COLO829 (cell line): ENCODE measurements at regions not wholly inside any gene's neighbourhood (a gene's known extent, or its start where the extent isn't known, plus 50 kb on each side); places are given as distances from the start of the nearest gene placed in this dataset.

ENCODE experiments used
- DNase-seq: peaks from one replicate; pipeline ENCODE4 v3.0.0; 2012; ENCODE audit warnings: low spot score

GRCh38 chr17:77444984-77445759 lies 304.4 kb downstream of the SEC14L1 start:
- no peak for DNase-seq

DNA sequence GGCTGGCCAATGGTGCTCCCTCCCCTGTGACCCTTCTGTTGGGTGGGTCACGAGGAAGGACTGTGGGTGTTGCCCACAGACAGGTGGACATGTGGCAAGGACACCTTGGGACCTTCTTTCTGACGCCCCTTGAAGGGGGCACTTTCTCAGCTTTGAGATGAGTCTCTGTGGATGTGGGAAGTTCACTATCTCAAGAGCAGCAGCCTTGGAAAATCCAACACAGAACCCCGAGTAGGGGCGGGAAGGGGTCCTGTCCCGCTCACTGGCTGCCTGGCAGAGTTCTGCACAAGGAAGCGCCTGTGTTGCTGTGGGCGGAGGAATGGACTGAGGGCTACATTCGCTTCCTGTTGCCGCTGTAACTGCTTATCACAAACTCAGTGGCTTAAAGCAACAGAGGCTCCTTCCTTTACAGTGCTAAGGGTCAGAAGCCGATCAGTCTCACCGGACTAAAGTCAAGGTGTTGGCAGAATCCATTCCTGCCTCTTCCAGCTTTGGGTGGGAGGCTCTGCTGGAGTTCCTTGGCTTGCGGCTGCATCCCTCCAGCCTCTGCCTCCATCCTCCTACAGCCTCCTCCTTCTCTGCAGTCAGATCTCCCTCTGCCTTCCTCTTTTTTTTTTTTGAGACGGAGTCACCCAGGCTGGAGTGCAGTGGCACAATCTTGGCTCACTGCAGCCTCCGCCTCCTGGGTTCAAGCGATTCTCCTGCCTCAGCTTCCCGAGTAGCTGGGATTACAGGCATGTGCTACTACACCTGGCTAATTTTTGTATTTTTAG lies 305.2 kb downstream of the SEC14L1 start:
- DNase-seq = peak; percentile 52

DNA sequence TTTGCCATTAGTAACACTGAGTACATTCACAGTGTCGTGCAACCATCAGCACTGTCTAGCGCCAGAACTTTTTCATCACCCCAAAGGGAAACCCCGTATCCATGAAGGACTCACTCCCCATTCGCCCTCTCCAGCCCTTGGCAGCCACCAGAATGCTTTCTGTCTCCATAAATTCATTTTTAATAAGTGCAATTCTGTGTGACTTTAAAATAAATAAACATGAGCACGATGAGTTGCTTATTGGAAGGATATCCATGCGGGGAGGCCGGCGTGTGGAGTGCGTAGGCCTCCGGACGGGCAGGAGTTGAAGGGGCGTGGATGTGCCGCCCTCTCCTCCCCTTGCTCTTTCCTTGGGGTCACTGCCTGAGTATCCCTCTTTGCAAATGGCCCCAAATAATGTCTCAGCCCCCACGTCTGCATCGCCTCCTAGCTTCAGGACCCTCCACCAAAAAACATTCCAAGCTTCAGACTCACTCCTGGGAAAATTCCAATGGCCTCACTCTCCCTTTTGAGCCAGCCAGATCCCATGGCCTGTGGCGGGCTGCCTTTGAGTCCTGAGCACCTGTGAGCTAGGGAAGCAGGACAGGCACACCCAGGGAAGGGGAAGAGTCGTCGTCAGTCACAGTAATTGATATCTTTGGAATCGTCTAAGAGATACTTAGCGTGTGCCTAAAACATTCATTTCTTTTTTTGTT lies 306.3 kb downstream of the SEC14L1 start:
- no peak for DNase-seq

- DNase-seq = no peak
Observed at GRCh38 chr17:77449373-77449907, 308.7 kb downstream of the SEC14L1 start.

- DNase-seq = no peak
Observed at GRCh38 chr17:77449908-77450741, 309.4 kb downstream of the SEC14L1 start.

DNA sequence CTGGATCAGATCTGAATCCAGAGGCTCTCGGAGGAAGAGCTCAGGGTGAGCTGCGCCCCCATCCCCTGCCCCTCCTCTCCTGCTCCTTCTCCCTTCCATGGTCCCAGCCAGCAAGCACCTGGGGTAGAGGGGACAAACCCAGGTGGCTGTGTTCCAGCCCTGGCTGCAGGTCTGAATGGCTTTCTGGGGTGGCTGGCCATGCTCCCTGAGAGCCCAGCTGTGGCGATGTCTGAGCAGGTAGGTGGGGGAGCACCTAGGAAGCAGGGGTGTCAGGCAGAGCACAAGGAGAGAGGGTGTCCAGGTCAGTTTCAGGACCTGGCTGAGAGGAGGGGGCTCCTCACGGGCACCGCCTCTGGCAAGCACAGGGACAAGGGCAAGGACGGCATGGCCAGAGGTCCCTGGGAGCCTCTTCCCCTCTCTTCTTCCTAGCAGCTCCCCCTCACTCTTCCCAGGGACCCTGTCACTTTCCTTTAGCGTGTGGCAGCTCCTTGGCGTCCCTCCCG lies 310.0 kb downstream of the SEC14L1 start:
- no peak for DNase-seq

DNA sequence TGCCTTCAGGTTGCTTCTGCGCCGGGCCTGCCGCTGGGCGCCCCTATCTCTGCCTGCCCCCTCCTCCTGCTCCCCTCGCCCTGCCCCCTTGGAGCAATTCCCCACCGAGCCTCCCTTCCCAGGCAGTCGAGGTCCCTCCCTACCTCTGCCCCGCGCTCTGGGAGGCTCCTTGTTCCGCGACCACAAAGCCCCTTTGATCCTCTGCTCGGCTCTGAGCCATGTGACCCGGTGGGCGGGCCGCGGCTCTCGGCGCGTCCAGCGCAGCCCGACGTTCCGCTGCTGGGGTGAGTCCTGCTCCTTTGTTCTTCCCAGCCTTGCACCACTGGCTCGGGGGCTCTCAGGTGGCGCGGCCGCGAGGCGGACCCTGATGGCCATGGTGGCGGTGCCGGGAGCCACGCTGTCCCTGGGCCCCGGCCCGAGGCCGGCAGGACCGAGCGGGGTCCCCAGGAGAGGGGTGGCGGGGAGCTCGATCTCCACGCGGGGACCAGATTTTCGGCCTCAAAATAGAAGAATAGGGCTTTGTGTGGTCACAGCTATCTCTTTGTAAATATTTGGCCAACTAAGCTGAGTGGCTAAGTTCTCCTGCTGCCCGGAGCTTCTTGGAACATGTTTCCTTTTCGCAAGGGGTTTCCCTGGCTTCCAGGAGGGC lies 310.6 kb downstream of the SEC14L1 start:
- DNase-seq = peak; percentile 93

DNA sequence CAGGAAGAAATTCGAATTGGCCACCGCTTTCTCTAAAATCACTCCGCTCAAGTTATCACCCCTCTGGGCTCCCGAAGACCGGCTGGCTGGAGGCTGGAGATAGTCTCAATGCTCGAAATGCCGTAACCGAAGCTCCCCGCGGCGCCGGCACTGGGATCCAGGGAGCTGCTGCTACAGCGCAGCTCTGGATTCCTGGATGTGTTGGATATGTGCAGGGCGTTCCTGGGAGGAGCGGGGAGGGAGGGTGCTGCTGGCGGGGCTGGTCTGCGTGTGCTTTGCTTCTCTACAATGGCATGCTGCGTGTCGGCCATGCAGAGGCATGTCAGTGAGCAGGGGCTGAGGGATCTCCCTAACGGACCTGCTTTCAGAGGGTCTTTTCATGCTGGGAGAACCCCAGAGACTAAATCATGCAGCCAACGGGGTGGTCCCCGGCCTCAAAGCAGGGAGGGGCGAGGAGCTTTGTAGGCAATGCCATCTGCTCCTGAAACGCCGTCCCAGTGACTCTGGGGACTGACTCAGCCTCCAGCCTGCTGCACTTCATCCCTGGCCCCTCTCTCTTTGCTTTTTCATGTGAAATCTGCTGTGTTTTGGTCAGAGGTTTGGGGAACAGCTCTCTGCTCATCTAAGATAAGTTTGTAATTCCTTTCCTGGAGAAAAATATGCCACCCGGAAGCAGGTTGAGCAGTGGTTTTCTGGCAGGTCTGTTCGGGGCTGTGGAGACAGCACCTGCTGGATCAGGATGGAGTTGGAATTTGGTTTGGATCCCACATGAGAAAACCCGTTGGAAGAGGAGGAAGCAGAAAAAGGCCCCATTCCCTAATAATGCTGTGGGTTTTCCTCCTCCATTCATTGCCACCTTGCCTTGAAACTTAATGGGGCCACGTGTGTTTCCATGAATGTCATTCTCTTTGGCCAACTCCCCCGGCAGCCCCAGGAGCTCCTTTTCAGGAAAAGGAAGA lies 311.4 kb downstream of the SEC14L1 start:
- DNase-seq = peak; percentile 62

- no peak for DNase-seq
Observed at GRCh38 chr17:77453613-77454241, 313.0 kb downstream of the SEC14L1 start.

GRCh38 chr17:77454242-77455095 lies 313.7 kb downstream of the SEC14L1 start:
- DNase-seq = no peak

- DNase-seq = peak; percentile 94
Observed at GRCh38 chr17:77455111-77455890, 314.5 kb downstream of the SEC14L1 start.

GRCh38 chr17:77455891-77456260 lies 315.1 kb downstream of the SEC14L1 start:
- DNase-seq = no peak

- DNase-seq = no peak
Observed at GRCh38 chr17:77456271-77456950, 315.6 kb downstream of the SEC14L1 start.

DNA sequence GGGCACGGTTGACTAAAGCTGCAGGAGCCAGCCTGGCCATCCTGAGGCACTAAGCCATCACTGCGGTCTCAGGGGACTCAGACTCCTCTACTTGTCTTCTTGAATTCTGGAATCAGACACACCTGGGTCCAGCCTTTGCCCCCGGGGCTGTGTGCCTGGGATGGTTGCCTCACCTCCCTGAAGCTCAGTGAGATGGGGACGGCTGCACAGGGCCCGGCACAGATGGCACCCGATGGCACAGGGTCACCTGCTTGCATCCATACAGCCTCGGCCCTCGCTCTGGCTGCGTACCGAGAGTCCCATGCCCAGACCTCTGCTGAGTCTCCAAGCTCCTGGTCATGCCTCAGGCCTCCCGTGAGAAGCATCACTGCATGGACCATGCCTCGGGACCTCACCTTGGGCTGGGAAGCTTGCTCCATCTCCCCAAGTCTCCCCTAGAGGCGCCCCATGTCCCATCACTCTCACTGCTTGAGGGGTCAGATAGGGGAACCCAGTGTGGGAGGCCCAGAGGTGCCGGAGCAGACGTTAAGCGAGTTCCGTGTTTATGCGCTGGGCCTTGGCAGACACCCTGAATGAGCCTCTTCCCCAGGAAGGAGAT lies 316.3 kb downstream of the SEC14L1 start:
- DNase-seq = no peak

DNA sequence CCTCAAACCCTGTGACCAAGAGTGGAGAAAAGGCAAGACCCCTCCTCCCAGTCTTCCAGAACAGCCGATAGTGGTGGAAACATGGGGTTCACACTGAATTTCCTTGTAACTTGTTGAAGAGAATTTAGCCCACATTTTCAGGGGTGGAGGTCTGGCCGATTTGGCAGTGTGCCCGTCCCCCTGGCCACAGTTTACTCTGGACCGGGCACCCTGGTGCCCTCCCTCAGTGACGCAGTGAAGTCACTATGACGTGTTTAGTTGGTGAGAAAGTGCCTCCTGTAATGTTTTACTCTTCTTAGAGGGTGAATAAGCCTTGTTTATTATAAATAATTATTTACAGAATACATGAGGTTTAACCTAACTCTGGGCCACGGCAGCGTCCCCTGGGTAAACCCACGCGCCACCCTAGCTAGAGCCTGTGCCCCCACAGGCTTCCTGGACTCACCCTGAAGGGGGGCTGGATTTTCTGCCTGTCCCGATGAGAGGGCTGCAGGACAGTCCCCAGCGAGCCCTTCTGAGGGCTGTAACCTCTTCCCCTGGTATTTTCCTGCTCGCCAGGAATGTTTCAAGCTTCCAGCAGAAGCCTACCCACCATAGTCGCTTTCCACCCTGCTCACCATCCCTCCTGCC lies 316.9 kb downstream of the SEC14L1 start:
- no peak for DNase-seq
